ENCODE measurements at regions not wholly inside any gene's neighbourhood (a gene's known extent, or its start where the extent isn't known, plus 50 kb on each side); places are given as distances from the start of the nearest gene placed in this dataset.

DNA sequence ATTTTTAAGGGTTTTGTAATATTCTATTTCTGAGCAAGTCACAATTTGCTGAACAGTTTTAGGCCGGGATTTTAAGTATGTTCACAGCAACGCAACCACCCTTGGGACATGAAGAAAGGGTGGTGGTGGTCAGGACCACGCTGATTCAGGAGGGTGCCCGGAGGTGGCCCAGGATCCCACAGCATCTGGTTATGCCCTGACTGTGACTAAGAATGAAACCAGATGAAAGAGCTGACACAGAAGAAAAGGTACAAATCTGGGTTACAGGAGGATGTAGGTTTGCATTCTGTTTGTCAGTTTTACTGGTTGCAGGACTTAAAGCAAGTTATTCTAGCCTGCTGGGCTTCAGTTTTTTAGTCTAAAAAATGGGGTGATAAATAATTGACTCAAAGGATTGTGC is 279.7 kb downstream of the CCSER2 start:
- Histone ChIP-seq H3K27ac (ENCODE audit: low read depth in 1 of 2, low read length in 2 of 2) (no peak overlapping the region), H3K36me3 (ENCODE audit: insufficient read depth, low read length) (no peaks in the 10 kb centered on the region), H3K4me3 (ENCODE audit: low read length) (no peak overlapping the region), H3K27me3 (ENCODE audit: control insufficient read depth in 1 of 2, insufficient read depth in 2 of 2, low read length in 2 of 2) (peaks cover 0 to 3% of the 10 kb centered on the region in 2 experiments), H3K9me3 (ENCODE audit: control insufficient read depth in 1 of 2, insufficient read depth in 1 of 2, low read length in 2 of 2) (no peaks in the 10 kb centered on the region), H3K4me1 (ENCODE audit: insufficient read depth, low read length) (no peaks in the 10 kb centered on the region)
- Mint-ChIP-seq H3K4me3 (no peak overlapping the region), H3K9me3 (no peaks in the 10 kb centered on the region), H3K27me3 (peaks cover 53% of the 10 kb centered on the region), H3K27ac (no peak overlapping the region), H3K36me3 (ENCODE audit: low read depth) (no peaks in the 10 kb centered on the region), H3K4me1 (ENCODE audit: low read depth) (no peaks in the 10 kb centered on the region)
- DNase-seq (no peak), ATAC-seq (ENCODE audit: poor library complexity) (no peak)
- no peak for TF ChIP-seq CTCF (IDR thresholded peaks at IDR 0.05)
- intact Hi-C loops (cut with DNase I, micrococcal nuclease): no loop called here
- CTCF ChIA-PET: no interaction called here
- POLR2A ChIA-PET: no interaction called here

DNA sequence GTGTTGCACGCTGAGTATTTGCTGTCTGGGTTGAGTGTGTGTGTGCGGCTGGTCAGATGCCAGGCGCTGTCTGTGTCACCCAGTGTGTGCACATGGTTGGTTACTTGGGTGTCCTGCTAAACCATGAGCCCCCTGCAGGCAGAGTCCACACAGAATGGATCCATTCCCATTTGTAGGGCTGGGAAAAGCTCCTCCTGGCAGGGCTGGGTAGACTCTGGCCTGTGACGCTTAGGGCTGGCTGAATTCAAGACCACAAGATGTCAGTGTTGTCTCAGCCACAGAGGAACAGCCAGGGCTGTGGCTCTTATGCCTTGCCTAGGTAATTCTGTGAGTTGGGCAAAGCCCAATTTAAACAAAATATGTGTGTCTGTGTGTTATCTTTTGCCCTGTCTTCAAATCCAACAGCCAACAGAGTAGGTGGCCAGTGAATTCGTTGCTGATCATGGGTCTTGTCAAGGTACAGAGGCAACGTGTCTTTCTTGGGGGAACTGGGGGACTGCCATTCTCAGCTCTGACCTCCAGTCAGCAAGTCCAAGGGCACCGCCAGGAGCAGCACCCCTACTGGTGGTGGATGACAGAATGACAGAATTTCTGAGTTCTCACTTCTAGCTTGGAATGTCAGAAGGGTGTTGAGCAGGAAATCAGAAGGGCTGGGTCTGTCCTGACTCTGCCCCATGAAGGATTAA is 285.1 kb downstream of the CCSER2 start:
- no peak overlapping the region for H3K27ac Mint-ChIP-seq
- Histone ChIP-seq H3K4me3 (ENCODE audit: low read length) (no peak overlapping the region), H3K9me3 (ENCODE audit: control insufficient read depth in 1 of 2, insufficient read depth in 1 of 2, low read length in 2 of 2) (no peaks in the 10 kb centered on the region), H3K4me1 (ENCODE audit: insufficient read depth, low read length) (no peaks in the 10 kb centered on the region), H3K36me3 (ENCODE audit: insufficient read depth, low read length) (no peaks in the 10 kb centered on the region), H3K27ac (ENCODE audit: low read depth in 1 of 2, low read length in 2 of 2) (no peak overlapping the region), H3K27me3 (ENCODE audit: control insufficient read depth in 1 of 2, insufficient read depth in 2 of 2, low read length in 2 of 2) (peaks cover 7 to 8% of the 10 kb centered on the region in 2 experiments)
- H3K4me1 Mint-ChIP-seq (ENCODE audit: low read depth): no peaks in the 10 kb centered on the region
- POLR2A ChIA-PET: no interaction called here
- intact Hi-C loops (cut with DNase I, micrococcal nuclease): no loop called here
- no peak overlapping the region for H3K4me3 Mint-ChIP-seq
- ATAC-seq (ENCODE audit: poor library complexity): no peak
- CTCF ChIA-PET: no interaction called here
- H3K27me3 Mint-ChIP-seq: peaks cover 42% of the 10 kb centered on the region
- no peak for TF ChIP-seq CTCF (IDR thresholded peaks at IDR 0.05)
- no peaks in the 10 kb centered on the region for H3K36me3 Mint-ChIP-seq (ENCODE audit: low read depth)
- DNase-seq: no peak
- no peaks in the 10 kb centered on the region for H3K9me3 Mint-ChIP-seq

- no peak for ATAC-seq (ENCODE audit: poor library complexity)
Measured at GRCh38 chr10:84626397-84627087, 298.2 kb downstream of the CCSER2 start.

More at GRCh38 chr10:84626397-84627087, 298.2 kb downstream of the CCSER2 start:
- ChIA-PET CTCF (no interaction called here), POLR2A (no interaction called here)
- Histone ChIP-seq H3K9me3 (ENCODE audit: control insufficient read depth in 1 of 2, insufficient read depth in 1 of 2, low read length in 2 of 2) (no peaks in the 10 kb centered on the region), H3K4me1 (ENCODE audit: insufficient read depth, low read length) (no peaks in the 10 kb centered on the region), H3K27me3 (ENCODE audit: control insufficient read depth in 1 of 2, insufficient read depth in 2 of 2, low read length in 2 of 2) (no peaks in the 10 kb centered on the region), H3K4me3 (ENCODE audit: low read length) (no peak overlapping the region), H3K36me3 (ENCODE audit: insufficient read depth, low read length) (no peaks in the 10 kb centered on the region), H3K27ac (ENCODE audit: low read depth in 1 of 2, low read length in 2 of 2) (no peak overlapping the region)
- no peak for DNase-seq
- Mint-ChIP-seq H3K4me3 (no peak overlapping the region), H3K27ac (no peak overlapping the region), H3K36me3 (ENCODE audit: low read depth) (no peaks in the 10 kb centered on the region), H3K4me1 (ENCODE audit: low read depth) (no peaks in the 10 kb centered on the region), H3K27me3 (peaks cover 12% of the 10 kb centered on the region), H3K9me3 (no peaks in the 10 kb centered on the region)
- no peak for TF ChIP-seq CTCF (IDR thresholded peaks at IDR 0.05)
- intact Hi-C loops (cut with DNase I, micrococcal nuclease): no loop called here
